GM19025 (cell line): ENCODE measurements at regions not wholly inside any gene's neighbourhood (a gene's known extent, or its start where the extent isn't known, plus 50 kb on each side); places are given as distances from the start of the nearest gene placed in this dataset.
A peak's percentile ranks its signal among the peaks of the same experiment; 100 is the strongest.
"Not testable (repeated sequence)": the region's sequence is repeated elsewhere in the genome, so short reads cannot be mapped to it uniquely, and the experiment has no call there.

Experiments
- ATAC-seq: cut with Tn5 transposase; IDR thresholded peaks from one replicate; pipeline ENCODE4 v1.9.1; 2021; ENCODE audit warnings: mild to moderate bottlenecking, low read depth, moderate library complexity; ENCODE audit not compliant: unreplicated experiment

GRCh38 chr2:182548031-182548950 is 121.5 kb upstream of the PDE1A start:
- ATAC-seq: no peak

DNA sequence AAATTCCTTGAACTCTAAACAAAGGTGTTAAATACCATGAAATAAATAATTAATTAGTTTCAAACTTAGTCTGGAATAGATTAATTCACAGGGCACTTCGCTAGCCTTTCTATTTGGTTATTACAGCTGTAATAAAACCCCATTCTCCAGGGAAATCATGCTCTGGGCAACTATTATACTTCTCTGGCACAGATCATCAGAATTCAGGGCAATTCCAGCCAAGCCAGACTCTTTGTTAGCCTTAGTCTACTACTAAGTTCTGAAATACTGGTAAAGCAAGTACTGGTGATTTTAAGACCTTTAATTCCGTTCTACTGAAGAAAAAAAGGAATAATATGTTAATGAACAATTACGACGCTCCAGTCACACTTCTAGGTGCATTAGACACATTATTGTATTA is 123.4 kb upstream of the PDE1A start:
- no peak for ATAC-seq

- ATAC-seq: not testable (repeated sequence)
Measured at GRCh38 chr2:182552232-182552631, 125.4 kb upstream of the PDE1A start.

GRCh38 chr2:182552785-182553184 is 125.9 kb upstream of the PDE1A start:
- not testable (repeated sequence) for ATAC-seq

DNA sequence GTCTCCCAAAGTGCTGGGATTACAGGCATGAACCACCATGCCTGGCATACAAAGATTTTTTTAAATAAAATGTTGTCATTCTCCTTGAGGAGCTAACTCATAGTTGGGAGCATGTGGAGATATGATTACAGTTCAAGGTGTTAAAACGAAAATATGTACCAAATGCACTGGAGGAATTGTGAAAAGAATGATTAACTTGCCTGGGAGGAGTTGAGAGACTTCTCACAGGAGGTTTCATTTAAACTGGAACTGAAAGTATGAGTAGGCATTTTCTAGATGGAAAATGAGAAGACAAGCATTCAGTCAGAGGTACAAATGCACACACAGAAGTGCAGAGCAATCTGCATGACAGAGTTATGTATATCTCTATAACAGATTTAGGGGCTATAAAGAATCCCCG is 126.6 kb upstream of the PDE1A start:
- ATAC-seq: peak; percentile 99

GRCh38 chr2:182554950-182555349 is 128.1 kb upstream of the PDE1A start:
- ATAC-seq: no peak

GRCh38 chr2:182558564-182558963 is 131.7 kb upstream of the PDE1A start:
- no peak for ATAC-seq

DNA sequence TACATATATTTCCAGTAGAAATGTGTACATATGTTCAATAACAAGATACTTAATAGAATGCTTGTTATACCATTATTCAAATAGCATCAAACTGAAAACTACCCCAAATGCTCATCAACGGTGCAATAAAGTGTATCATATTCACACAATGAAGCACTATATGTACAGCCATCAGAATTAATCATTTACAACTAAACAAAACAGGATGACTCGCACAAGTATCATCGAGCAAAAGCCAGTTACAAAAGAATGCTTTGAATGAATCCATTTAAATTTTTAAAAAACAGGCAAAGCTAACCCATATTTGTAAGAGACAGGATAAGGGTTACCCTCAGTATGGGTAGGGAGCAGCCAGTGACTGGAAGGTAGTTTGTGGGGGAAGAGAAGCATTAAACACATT is 132.8 kb upstream of the PDE1A start:
- no peak for ATAC-seq

- no peak for ATAC-seq
Measured at GRCh38 chr2:182565911-182566567, 139.2 kb upstream of the PDE1A start.

DNA sequence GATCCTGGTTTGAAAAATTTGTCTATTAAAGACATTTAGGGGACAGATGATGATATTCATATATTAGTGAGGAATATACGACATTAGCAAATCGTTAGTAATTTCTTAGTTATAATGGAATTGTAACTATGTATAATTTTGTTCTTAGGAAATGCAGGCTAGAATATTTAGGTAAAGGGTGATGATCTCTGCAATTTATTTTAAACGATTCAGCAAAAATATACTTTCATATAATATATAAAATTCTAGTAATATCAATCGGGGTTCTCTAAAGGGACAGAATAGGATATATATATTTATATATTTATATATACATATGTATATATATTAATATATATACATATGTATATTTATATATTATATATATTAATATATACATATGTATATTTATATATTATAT is 142.5 kb upstream of the DNAJC10 start:
- ATAC-seq: no peak

GRCh38 chr2:182577816-182578215 is 138.2 kb upstream of the DNAJC10 start:
- no peak for ATAC-seq

DNA sequence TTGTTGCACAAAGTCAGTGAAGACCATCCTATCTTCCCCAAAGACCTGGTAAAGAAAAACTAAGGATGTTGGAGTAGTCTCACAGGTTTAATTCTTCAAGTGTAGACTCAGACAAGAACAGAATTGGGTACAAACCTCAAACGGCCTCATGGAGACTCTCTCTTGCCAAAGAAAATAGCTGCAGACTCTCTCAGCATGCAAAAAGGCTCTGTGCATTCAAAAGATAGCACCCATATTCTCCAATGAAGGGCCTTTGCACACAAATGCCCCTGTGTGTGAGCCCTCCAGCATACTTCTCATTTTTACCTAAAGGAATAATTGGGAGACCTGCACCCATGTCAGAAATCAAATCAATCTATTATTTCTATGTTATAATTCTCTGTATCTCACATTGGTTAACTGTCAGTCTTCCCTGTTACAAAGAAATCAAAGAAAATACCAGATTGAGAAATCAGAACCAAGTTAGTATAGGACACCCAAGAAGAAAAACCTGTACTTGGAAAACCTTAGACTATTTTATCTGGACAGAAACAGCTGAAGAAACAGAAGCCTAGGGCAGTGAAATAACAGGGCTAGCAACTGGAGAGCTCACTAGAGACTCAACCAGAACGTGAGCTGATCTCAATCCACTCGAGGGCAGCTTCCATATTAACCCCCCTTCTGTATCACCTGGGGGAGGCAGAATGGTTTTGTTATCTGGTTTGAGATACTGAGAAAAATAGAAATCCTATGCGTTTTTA is 134.7 kb upstream of the DNAJC10 start:
- no peak for ATAC-seq

DNA sequence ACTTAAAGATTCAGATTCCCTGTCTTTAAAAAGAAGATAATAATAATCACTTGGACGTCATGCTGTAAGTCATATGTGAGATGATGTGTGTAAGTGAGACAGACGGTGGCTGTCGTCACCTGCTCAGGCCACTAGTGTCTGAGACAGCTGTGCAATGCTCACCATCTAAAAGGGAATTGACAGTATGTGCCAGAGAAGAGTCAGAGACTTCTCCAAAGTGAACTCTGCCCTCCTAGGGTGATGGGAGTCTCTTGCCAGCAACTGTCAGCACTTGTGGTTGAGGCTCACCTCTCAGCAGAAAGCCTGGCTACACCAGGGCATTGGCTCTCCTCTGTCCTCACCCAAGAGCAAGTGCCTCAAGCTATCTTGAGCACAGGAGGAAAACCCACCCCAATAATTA is 131.6 kb upstream of the DNAJC10 start:
- ATAC-seq: no peak

DNA sequence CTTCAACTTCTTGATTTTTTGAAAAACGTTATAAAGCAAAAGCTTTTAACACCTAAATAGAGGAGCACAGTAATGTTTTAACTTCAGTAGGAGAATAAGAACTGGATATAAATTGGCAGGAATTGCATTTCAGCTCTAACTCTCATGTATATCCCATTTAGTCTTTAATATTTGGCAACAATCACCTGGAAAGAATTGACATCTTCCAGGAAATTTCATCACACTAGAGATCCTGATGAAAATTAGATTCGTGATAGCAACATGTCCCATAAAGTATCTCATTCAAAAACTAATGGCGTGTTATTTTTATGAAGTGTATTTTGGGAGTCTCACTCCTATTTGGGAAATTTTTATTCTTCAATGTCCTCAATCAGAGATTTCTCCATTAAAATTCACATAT is 131.1 kb upstream of the DNAJC10 start:
- no peak for ATAC-seq

GRCh38 chr2:182585430-182585829 is 130.6 kb upstream of the DNAJC10 start:
- no peak for ATAC-seq

- peak; percentile 61 for ATAC-seq
Measured at GRCh38 chr2:182586426-182586825, 129.6 kb upstream of the DNAJC10 start.

GRCh38 chr2:182587831-182588230 is 128.2 kb upstream of the DNAJC10 start:
- ATAC-seq: no peak

- no peak for ATAC-seq
Measured at GRCh38 chr2:182589121-182589520, 126.9 kb upstream of the DNAJC10 start.

- ATAC-seq: no peak
Measured at GRCh38 chr2:182591774-182592173, 124.3 kb upstream of the DNAJC10 start.

DNA sequence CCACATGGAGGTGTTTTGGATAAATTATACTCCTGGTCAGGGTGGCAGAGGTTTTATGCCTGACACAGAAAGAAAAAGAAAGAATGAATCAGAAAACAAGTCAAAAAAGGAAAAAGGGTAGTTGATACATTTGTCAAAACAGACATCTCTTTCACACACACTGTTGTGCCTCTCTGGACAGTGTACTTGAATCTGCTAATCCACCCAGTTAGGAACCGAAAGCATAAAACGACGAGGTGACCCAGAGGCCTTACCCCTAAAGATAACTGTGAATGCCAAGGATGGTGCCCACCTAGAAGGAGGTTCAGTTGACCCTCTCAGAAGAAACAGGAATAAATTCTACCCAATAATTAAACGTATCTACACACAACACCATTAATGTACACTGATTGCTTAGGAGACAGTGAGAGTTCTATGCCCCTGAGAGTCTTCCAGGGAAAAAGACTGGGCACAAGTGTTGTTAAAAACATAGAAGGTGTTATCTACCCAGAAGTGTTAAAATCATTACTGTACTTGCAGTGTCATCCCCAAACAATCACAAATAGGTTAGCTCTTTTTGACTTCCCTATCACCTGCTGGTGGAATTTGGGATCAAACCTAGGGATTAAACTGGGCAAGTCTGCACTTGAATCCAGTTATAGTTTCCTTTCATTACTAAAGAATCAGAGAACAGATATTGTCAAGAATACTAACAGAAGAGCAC is 123.2 kb upstream of the DNAJC10 start:
- ATAC-seq: no peak
